Right lobe of liver (tissue), 6 donors: ENCODE measurements at regions not wholly inside any gene's neighbourhood (a gene's known extent, or its start where the extent isn't known, plus 50 kb on each side); places are given as distances from the start of the nearest gene placed in this dataset.

ENCODE experiments used
- ATAC-seq, 4 donors: fragments of 200-7000 bp; cut with Tn5 transposase; one replicate each; pipeline ENCODE4 v1.9.1; 2020; ENCODE audit warnings: mild to moderate bottlenecking in 4 of 4, moderate library complexity in 4 of 4
- DNase-seq, 3 donors: peaks; one replicate each; pipeline ENCODE4 v3.0.0-alpha.2; 2020
- H3K27ac ChIP-seq, 3 donors: fragments of 200-600 bp; one replicate each; pipeline ENCODE4 v1.8.0; 2022
- H3K27me3 ChIP-seq, 2 donors: fragments of 200-600 bp; one replicate each; pipeline ENCODE4 v1.8.0; 2022
- H3K36me3 ChIP-seq, 4 donors: fragments of 200-600 bp; sonication (generic) in 1 of 4; one replicate each; pipeline versions ENCODE4 v1.5.1 to v1.8.0; 2017 to 2022; ENCODE audit warnings: control low read depth in 1 of 4
- H3K4me1 ChIP-seq, 4 donors: fragments of 200-600 bp; sonication (generic) in 1 of 4; one replicate each; pipeline versions ENCODE4 v1.5.1 to v1.8.0; 2017 to 2022; ENCODE audit warnings: control low read depth in 1 of 4
- H3K4me3 ChIP-seq, 3 donors: fragments of 200-600 bp; one replicate each; pipeline ENCODE4 v1.8.0; 2022
- H3K9me3 ChIP-seq, 4 donors: fragments of 200-600 bp; sonication (generic) in 1 of 4; one replicate each; pipeline versions ENCODE4 v1.5.1 to v1.8.0; 2017 to 2022; ENCODE audit warnings: control low read depth in 1 of 4
- POLR2A ChIP-seq: fragments of 450-650 bp; IDR thresholded peaks from one replicate; pipeline ENCODE4 v1.6.1; 2017; ENCODE audit warnings: antibody characterized with exemption, mild to moderate bottlenecking
- WGBS: methylation state at CpG from one replicate; pipeline ENCODE4 v1.1.6; 2018; ENCODE audit warnings: low coverage, low lambda C conversion rate; ENCODE audit not compliant: insufficient coverage; ENCODE audit errors: missing lambda C conversion rate; 5-methylcytosine and 5-hydroxymethylcytosine counted together
- intact Hi-C, 2 donors: fragments of 100-400 bp; cut with DNase I; formaldehyde crosslinking; loops; one replicate each; pipeline versions ENCODE4 v1.11.2 to v1.14.1; 2022
- TF ChIP-seq, protein P1 (sequence below), 4 donors: fragments of 200-600 bp in 3 of 4; fragments of 450-650 bp in 1 of 4; IDR thresholded peaks; one replicate each; pipeline versions ENCODE4 v1.5.1 to v1.8.0; 2016 to 2022; ENCODE audit warnings: antibody characterized with exemption in 4 of 4, mild to moderate bottlenecking in 2 of 4
- donor health status: DM: no; HTN: yes; CAD: no.
- donor health status: DM: no; HTN: no; CAD: no.
- donor health status: DM: no; HTN: no; CAD: no.
- donor health status: DM: no; HTN: yes; CAD: no.
- donor health status: DM: no; HTN: yes; CAD: no.

DNA sequence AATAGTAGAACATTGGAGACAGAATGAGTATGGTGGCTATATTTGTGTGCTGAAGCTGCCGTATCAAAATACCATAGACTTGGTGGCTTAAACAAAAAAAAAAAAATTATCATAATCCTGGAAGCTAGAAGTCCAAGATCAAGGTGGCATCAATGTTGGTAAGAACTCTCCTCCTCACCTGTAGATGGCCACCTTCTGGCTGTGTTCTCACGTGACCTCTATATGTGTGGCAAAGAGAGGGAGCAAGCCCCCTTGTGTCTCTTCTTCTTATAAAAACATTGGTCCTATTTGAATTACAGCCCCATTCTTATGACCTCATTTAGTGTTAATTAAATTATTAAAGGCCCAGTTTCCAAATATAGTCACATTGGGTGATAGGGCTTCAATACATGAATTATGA, 1640.9 kb upstream of the PCDH7 start:
- H3K4me3 ChIP-seq: no peak overlapping the region
- intact Hi-C loops: no loop called here
- TF ChIP-seq POLR2A: no peak
- TF ChIP-seq, protein P1, sequence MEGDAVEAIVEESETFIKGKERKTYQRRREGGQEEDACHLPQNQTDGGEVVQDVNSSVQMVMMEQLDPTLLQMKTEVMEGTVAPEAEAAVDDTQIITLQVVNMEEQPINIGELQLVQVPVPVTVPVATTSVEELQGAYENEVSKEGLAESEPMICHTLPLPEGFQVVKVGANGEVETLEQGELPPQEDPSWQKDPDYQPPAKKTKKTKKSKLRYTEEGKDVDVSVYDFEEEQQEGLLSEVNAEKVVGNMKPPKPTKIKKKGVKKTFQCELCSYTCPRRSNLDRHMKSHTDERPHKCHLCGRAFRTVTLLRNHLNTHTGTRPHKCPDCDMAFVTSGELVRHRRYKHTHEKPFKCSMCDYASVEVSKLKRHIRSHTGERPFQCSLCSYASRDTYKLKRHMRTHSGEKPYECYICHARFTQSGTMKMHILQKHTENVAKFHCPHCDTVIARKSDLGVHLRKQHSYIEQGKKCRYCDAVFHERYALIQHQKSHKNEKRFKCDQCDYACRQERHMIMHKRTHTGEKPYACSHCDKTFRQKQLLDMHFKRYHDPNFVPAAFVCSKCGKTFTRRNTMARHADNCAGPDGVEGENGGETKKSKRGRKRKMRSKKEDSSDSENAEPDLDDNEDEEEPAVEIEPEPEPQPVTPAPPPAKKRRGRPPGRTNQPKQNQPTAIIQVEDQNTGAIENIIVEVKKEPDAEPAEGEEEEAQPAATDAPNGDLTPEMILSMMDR (IDR thresholded peaks at IDR 0.05): no peak
- no peaks in the 10 kb centered on the region for H3K27me3 ChIP-seq
- DNase-seq (no peak), ATAC-seq (no peak)
- no peaks in the 10 kb centered on the region for H3K36me3 ChIP-seq
- 33% methylated on average over 2 of the region's 2 CpGs for WGBS
- no peaks in the 10 kb centered on the region for H3K9me3 ChIP-seq
- H3K27ac ChIP-seq: no peak overlapping the region
- no peaks in the 10 kb centered on the region for H3K4me1 ChIP-seq

DNA sequence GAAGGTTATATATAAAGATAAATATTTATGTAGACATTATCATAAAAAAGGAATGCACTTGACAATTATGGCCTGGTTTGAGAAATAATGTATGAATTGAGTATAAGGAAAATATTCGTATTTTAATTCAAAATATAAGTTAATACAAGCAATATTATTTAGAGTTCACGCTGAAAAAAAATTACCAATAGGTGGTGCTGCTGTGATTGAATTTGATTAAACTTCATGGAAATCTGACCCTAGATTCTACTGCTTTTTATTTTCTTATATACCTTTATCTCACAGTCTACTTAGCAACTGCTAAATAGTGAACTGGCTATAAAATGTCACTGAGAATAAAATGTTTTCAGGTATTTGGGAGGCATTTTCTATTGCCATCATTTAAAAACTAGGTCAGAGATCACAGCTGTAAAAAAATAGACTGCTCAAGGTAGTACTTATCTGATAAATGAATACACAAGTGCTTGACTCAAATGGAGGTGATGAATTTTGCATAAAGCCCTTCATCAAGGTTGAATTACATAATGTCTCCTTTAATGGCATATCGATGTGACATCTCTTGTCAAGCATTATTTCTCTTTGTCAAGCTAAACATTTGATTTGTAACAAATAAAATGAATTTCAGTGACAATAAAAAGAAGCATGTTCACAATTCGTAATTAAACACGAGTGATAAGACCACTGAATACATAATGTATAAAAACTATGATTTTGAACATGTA, 1638.8 kb upstream of the PCDH7 start:
- H3K27me3 ChIP-seq: no peaks in the 10 kb centered on the region
- intact Hi-C loops: no loop called here
- no peaks in the 10 kb centered on the region for H3K9me3 ChIP-seq
- ATAC-seq (no peak), DNase-seq (no peak)
- H3K27ac ChIP-seq: no peak overlapping the region
- no peaks in the 10 kb centered on the region for H3K36me3 ChIP-seq
- TF ChIP-seq POLR2A: no peak
- TF ChIP-seq, protein P1 (IDR thresholded peaks at IDR 0.05): peak; percentile 27 to 54 (median 48)
- H3K4me1 ChIP-seq: no peaks in the 10 kb centered on the region
- no peak overlapping the region for H3K4me3 ChIP-seq
- WGBS: 31% methylated on average over 5 of the region's 5 CpGs

DNA sequence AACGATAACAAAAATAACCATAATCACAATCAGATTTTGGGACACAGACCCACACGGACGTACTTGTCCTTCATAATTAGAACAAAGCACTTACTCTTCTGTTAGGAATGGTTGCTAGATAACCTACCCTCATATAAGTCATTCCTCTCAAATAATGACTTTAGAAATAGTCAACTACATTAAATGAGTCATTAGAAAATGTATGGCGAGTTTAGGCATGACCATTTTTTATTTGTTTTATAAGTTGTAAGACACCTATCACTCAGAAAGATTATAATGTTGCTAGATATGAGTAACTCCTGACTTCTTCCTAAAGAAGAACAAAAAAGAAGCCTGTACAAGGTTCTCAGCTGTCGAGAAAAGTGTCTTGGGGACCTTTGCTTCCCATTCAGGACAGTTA, 1637.5 kb upstream of the PCDH7 start:
- H3K4me1 ChIP-seq: no peaks in the 10 kb centered on the region
- DNase-seq: no peak
- intact Hi-C loops: no loop called here
- no peak for ATAC-seq
- no peak overlapping the region for H3K4me3 ChIP-seq
- no peaks in the 10 kb centered on the region for H3K36me3 ChIP-seq
- H3K27me3 ChIP-seq: no peaks in the 10 kb centered on the region
- no peaks in the 10 kb centered on the region for H3K9me3 ChIP-seq
- no peak overlapping the region for H3K27ac ChIP-seq
- TF ChIP-seq, protein P1 (IDR thresholded peaks at IDR 0.05): no peak
- no peak for TF ChIP-seq POLR2A
- 44% methylated on average over 5 of the region's 5 CpGs for WGBS

GRCh38 chr4:29085748-29086147, 1634.4 kb upstream of the PCDH7 start:
- no peak for DNase-seq
- H3K27ac ChIP-seq: no peak overlapping the region
- ATAC-seq: no peak
- no peaks in the 10 kb centered on the region for H3K36me3 ChIP-seq
- intact Hi-C loops: no loop called here
- 52% methylated on average over 4 of the region's 4 CpGs for whole genome bisulfite sequencing
- no peak overlapping the region for H3K4me3 ChIP-seq
- no peaks in the 10 kb centered on the region for H3K4me1 ChIP-seq
- H3K27me3 ChIP-seq: no peaks in the 10 kb centered on the region
- no peaks in the 10 kb centered on the region for H3K9me3 ChIP-seq
- TF ChIP-seq POLR2A: no peak
- TF ChIP-seq, protein P1 (IDR thresholded peaks at IDR 0.05): no peak
